ENCODE measurements at regions not wholly inside any gene's neighbourhood (a gene's known extent, or its start where the extent isn't known, plus 50 kb on each side); places are given as distances from the start of the nearest gene placed in this dataset.
"Not testable (repeated sequence)": the region's sequence is repeated elsewhere in the genome, so short reads cannot be mapped to it uniquely, and the experiment has no call there.

DNA sequence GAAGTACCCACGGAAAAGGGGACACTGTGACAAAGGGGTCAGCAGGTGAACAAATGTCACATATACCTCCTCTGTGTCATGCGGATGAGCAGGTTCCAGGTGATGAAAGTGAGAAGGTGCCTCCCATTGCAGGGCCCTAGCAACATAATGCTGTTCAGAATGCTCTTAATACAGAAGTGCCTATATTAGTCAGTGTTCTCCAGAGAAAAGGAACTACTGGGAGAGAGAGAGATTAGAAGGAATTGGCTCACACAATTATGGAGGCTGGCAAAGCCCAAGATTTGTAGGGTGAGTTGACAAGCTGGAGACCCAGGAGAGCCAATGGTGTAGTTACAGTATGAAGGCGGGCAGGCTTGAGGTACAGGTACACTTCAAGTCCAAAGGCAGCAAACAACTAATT lies 98.1 kb upstream of the CDC42EP3 start:
- DNase-seq = no peak
- H3K27me3 ChIP-seq (ENCODE audit: control insufficient read depth, insufficient read depth, low read length) = no peaks in the 10 kb centered on the region
- no peaks in the 10 kb centered on the region for H3K36me3 ChIP-seq (replicated peaks; ENCODE audit: control insufficient read depth, insufficient read depth, low read length)
- no peak overlapping the region for H3K4me3 ChIP-seq (ENCODE audit: insufficient read depth, low read depth, low read length)

- no peak overlapping the region for H3K4me3 ChIP-seq (ENCODE audit: insufficient read depth, low read depth, low read length)
- H3K36me3 ChIP-seq (replicated peaks; ENCODE audit: control insufficient read depth, insufficient read depth, low read length) = no peaks in the 10 kb centered on the region
- no peaks in the 10 kb centered on the region for H3K27me3 ChIP-seq (ENCODE audit: control insufficient read depth, insufficient read depth, low read length)
- DNase-seq = no peak
Measured at GRCh38 chr2:37770797-37771196, 99.4 kb upstream of the CDC42EP3 start.

DNA sequence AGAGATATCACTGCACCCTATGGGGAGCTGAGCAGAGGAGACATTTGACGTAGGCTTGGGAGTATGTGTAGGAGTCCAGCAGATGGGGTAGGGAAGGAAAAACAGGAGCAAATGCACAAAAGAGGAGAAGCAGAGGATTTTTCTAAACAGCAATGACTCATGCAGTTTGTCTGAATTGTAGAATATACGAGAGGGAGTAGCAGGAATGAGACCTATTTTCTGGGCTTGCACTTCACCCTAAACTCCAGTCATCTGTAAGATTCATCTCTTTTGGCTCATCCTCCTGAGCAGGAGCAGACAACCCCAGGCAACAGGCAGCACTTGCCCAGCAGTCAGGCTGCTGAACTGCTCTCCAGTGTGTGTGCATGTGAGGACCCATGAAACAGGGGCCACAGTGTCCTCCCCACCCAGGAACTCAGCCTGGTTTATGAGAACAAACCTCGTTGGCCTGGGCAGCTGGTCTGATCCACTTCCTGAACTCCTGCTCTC lies 100.2 kb upstream of the CDC42EP3 start:
- H3K4me3 ChIP-seq (ENCODE audit: insufficient read depth, low read depth, low read length) = no peak overlapping the region
- DNase-seq = no peak

DNA sequence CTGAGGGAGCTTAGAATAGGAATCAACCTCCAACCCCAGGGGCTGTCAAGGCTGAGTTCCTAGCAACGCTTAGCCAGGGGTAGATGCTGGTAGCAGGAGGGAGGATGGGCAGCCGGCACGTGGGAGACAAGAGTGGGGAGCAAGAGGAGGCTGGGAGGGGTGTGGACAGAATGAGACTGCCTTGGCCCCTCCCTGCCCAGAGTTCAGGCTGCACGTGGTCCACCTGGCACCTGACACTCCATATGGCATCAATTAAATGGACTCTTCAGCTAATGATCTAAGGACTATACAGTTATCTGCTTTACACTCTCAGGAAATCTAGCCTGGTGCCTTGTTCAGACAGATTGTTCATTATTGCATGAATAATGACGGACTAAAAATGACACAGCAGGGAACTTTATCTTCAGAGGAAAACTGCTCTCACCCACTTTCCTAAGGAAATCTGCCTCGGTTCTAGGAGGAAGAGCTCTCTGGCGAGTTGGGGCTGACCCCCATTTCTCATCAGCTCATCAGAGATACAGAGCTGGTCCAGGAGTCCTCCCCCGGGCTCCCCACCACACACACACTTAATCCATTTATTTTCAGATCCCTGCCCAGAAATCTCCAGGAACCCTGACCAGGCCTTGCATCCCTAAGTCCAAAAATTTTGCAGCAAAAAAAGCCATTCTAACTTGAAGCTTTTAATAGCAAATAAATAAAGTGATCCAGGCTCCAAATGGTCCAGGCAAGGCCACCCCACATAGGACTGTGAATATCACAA lies 102.1 kb upstream of the CDC42EP3 start:
- H3K36me3 ChIP-seq (replicated peaks; ENCODE audit: control insufficient read depth, insufficient read depth, low read length) = no peaks in the 10 kb centered on the region
- H3K4me3 ChIP-seq (ENCODE audit: insufficient read depth, low read depth, low read length) = no peak overlapping the region
- H3K27me3 ChIP-seq (ENCODE audit: control insufficient read depth, insufficient read depth, low read length) = no peaks in the 10 kb centered on the region
- no peak for DNase-seq

More for the DNA sequence above, 100.2 kb upstream of the CDC42EP3 start:
- H3K36me3 ChIP-seq (replicated peaks; ENCODE audit: control insufficient read depth, insufficient read depth, low read length) = no peaks in the 10 kb centered on the region
- no peaks in the 10 kb centered on the region for H3K27me3 ChIP-seq (ENCODE audit: control insufficient read depth, insufficient read depth, low read length)

- DNase-seq; H3K4me3 ChIP-seq (ENCODE audit: insufficient read depth, low read depth, low read length); H3K27me3 ChIP-seq (ENCODE audit: control insufficient read depth, insufficient read depth, low read length); H3K36me3 ChIP-seq (replicated peaks; ENCODE audit: control insufficient read depth, insufficient read depth, low read length): not testable (repeated sequence)
Measured at GRCh38 chr2:37774171-37774944, 102.9 kb upstream of the CDC42EP3 start.

- Histone ChIP-seq H3K4me3 (ENCODE audit: insufficient read depth, low read depth, low read length) (no peak overlapping the region), H3K27me3 (ENCODE audit: control insufficient read depth, insufficient read depth, low read length) (no peaks in the 10 kb centered on the region), H3K36me3 (replicated peaks; ENCODE audit: control insufficient read depth, insufficient read depth, low read length) (no peaks in the 10 kb centered on the region)
- DNase-seq = no peak
Measured at GRCh38 chr2:37774976-37775907, 103.8 kb upstream of the CDC42EP3 start.

DNA sequence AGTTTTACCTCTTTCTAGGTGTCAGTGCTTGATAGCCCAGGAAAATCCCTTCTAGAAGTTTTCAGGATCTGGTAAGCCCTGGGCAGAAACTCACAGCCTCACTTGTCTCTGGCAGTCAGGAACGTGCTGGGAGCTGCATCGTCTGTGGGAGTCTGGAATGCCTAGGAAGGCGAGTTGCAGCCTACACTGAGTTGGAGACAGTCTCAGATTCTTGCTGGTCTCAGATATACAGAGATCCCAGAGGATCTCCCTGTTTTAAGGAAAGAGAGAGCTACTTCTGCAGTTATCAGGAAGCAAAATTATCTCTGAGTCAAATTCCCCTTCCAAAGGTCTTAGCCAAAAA lies 104.4 kb upstream of the CDC42EP3 start:
- H3K36me3 ChIP-seq (replicated peaks; ENCODE audit: control insufficient read depth, insufficient read depth, low read length) = no peaks in the 10 kb centered on the region
- no peaks in the 10 kb centered on the region for H3K27me3 ChIP-seq (ENCODE audit: control insufficient read depth, insufficient read depth, low read length)
- DNase-seq = peak; percentile 30
- H3K4me3 ChIP-seq (ENCODE audit: insufficient read depth, low read depth, low read length) = no peak overlapping the region

DNA sequence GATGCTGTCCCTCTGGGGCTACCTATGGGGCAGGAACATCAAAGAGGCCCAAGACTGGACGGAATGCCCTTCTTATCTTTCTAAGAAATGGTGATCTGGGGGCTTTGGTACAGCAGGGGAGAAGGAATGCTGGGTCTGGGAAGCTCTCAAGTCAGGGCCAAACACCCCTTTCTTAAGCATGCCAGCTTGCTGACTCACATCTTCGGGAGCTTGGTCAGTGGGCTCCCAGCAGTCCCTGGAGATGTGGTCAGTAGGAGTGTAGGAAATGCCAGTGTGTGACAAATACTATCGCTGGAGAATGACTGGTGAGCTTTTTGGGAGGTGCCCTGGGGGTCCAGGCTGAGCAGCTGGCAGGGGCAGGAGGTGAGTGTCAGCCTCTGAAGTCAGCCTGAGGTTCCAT lies 105.0 kb upstream of the CDC42EP3 start:
- H3K36me3 ChIP-seq (replicated peaks; ENCODE audit: control insufficient read depth, insufficient read depth, low read length) = no peaks in the 10 kb centered on the region
- H3K27me3 ChIP-seq (ENCODE audit: control insufficient read depth, insufficient read depth, low read length) = no peaks in the 10 kb centered on the region
- DNase-seq = peak; percentile 23
- no peak overlapping the region for H3K4me3 ChIP-seq (ENCODE audit: insufficient read depth, low read depth, low read length)

DNA sequence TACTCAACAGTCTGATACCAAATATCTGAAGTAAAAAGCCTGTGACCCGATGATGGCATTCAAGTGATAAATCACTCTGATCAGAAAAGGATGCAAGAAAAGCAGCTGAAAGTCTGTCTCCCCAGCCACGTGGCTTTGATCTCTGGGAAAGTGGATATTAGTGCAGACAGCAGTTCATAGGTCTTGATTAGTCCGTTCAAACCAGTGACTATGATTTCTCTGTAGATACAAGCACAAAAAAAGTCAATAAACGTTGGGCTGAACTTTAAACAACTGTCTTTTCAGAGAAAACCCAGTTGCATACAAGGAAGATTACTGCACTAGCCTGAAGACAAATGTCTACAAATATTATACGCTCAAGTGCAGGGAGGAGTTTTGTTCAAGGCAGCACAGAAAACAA lies 107.7 kb upstream of the CDC42EP3 start:
- Histone ChIP-seq H3K4me3 (ENCODE audit: insufficient read depth, low read depth, low read length) (no peak overlapping the region), H3K36me3 (replicated peaks; ENCODE audit: control insufficient read depth, insufficient read depth, low read length) (no peaks in the 10 kb centered on the region), H3K27me3 (ENCODE audit: control insufficient read depth, insufficient read depth, low read length) (no peaks in the 10 kb centered on the region)
- DNase-seq = no peak

DNA sequence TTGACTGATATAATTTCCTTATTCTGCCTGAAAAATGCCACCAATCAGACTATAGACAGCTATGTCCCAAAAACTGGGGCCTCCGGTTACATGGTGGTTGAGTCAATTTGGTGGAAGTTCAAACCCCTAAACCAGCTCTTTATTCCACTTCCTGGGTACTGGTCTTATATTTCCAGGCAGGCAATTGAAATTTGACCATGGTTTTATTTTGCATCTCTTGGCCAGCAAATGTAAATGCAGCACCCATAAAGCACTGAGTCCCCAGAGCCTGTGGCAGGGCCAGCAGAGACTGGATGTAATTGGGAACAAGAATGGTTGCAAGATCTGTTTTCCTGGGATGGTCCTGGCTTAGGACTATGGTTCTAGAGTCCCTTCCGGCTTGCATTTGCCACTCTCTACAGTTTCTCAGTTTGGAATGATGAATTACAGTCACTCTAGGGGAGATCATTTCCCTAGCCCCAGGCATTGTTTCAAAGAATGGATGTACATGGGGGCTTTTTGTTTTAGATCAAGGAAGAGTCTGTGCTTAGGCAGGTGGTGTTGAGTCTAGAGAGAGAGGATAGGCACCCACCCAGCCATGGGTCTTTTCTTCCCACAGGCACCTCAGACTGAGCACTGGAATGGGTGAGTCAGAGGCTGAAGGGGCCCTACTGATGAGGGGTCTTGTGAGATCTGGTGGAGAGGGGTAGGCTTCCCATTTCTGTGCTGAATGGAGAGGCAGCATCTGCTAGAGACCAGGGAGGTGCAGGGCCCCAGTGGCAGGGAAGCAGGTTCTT lies 108.4 kb upstream of the CDC42EP3 start:
- Histone ChIP-seq H3K27me3 (ENCODE audit: control insufficient read depth, insufficient read depth, low read length) (no peaks in the 10 kb centered on the region), H3K36me3 (replicated peaks; ENCODE audit: control insufficient read depth, insufficient read depth, low read length) (no peaks in the 10 kb centered on the region), H3K4me3 (ENCODE audit: insufficient read depth, low read depth, low read length) (no peak overlapping the region)
- DNase-seq = no peak

- Histone ChIP-seq H3K27me3 (ENCODE audit: control insufficient read depth, insufficient read depth, low read length) (no peaks in the 10 kb centered on the region), H3K4me3 (ENCODE audit: insufficient read depth, low read depth, low read length) (no peak overlapping the region), H3K36me3 (replicated peaks; ENCODE audit: control insufficient read depth, insufficient read depth, low read length) (no peaks in the 10 kb centered on the region)
- DNase-seq = no peak
Measured at GRCh38 chr2:37780387-37780676, 108.9 kb upstream of the CDC42EP3 start.

DNA sequence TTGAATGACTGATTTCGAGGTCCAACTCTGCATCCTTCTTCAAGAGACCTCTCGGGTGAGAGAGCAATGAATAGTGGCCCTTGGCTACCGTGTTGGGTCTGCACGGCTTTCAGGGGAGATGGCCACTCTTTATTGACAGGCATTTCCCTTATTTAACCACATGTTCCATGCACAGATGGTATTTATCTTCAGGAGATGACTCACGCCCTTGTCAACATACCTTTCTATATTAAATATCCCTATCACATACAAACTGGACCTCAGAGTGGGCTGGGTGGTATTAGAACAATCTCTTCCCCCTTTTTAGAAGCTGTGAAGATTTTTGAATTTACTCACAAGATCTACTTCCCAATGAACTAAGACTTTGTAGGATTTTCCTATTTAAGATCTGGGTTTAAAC lies 109.6 kb upstream of the CDC42EP3 start:
- Histone ChIP-seq H3K36me3 (replicated peaks; ENCODE audit: control insufficient read depth, insufficient read depth, low read length) (no peaks in the 10 kb centered on the region), H3K27me3 (ENCODE audit: control insufficient read depth, insufficient read depth, low read length) (no peaks in the 10 kb centered on the region), H3K4me3 (ENCODE audit: insufficient read depth, low read depth, low read length) (no peak overlapping the region)
- no peak for DNase-seq

DNA sequence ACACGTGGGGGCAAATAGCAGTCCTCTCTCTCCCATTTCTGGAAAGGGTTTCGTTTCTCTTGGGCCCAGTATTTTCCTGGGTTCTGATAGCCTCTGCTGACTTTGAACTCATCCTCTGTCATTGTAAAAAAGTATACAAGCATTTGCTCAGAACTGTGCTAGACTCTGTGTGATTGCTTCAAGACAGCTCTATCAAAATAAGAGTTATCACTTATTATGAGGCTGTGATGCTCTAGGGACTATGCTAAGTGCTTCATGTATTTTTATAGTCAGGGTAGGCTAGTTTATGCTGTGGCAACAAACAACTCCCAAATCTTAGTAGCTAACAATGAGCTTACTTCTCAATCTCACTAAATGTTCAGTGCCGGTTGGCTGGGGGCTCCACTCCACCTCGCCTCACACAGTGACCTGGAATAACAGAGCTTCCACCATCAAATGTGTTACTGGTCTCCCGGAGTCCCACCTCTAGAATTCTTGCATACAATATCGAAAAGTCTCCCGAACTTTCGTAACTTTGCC lies 110.8 kb upstream of the CDC42EP3 start:
- no peaks in the 10 kb centered on the region for H3K36me3 ChIP-seq (replicated peaks; ENCODE audit: control insufficient read depth, insufficient read depth, low read length)
- no peak for DNase-seq
- H3K27me3 ChIP-seq (ENCODE audit: control insufficient read depth, insufficient read depth, low read length) = no peaks in the 10 kb centered on the region
- H3K4me3 ChIP-seq (ENCODE audit: insufficient read depth, low read depth, low read length) = no peak overlapping the region

All from H7 (cell line).